Testis (tissue), 2 donors: ENCODE measurements at regions not wholly inside any gene's neighbourhood (a gene's known extent, or its start where the extent isn't known, plus 50 kb on each side); places are given as distances from the start of the nearest gene placed in this dataset.

ENCODE experiments used
- POLR2A ChIP-seq: fragments of 450-650 bp; IDR thresholded peaks from one replicate; pipeline ENCODE4 v1.6.1; 2017; ENCODE audit warnings: antibody characterized with exemption, mild to moderate bottlenecking, moderate library complexity
- TF ChIP-seq, protein P1 (sequence below), 3 experiments: fragments of 450-650 bp in 2 of 3; fragments of 200-600 bp in 1 of 3; sonication (generic) in 1 of 3; IDR thresholded peaks; one replicate each; pipeline ENCODE4 v1.5.1; 2016 to 2019; ENCODE audit warnings: antibody characterized with exemption in 3 of 3, mild to moderate bottlenecking in 2 of 3, moderate library complexity in 1 of 3

DNA sequence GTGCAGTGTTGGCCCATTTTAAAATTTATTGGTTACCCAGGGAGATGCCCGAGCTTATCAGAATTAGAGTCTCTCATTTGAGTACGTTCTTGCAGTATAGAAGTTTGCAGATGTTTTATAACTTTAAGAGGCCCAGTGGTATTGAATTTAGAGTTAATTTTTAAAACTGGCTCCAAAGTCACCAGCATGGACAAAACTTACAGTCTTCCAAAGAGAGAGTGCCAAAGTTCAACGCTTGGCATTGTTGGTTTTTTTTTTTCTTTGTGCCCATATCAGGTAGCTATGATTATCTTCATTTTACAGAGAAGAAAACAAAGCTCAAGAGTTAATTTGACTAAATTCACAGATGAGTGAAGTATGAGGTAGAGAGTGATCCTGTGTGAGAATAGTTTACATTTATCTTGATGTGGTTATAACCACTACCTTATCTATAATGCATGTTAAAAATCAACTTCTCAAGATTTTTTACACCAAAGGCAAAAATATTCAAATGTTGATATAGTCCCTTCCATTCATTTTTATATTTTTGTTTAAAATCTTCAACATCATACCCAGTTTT is 273.7 kb upstream of the DMRT1 start:
- no peak for TF ChIP-seq POLR2A
- TF ChIP-seq, protein P1, sequence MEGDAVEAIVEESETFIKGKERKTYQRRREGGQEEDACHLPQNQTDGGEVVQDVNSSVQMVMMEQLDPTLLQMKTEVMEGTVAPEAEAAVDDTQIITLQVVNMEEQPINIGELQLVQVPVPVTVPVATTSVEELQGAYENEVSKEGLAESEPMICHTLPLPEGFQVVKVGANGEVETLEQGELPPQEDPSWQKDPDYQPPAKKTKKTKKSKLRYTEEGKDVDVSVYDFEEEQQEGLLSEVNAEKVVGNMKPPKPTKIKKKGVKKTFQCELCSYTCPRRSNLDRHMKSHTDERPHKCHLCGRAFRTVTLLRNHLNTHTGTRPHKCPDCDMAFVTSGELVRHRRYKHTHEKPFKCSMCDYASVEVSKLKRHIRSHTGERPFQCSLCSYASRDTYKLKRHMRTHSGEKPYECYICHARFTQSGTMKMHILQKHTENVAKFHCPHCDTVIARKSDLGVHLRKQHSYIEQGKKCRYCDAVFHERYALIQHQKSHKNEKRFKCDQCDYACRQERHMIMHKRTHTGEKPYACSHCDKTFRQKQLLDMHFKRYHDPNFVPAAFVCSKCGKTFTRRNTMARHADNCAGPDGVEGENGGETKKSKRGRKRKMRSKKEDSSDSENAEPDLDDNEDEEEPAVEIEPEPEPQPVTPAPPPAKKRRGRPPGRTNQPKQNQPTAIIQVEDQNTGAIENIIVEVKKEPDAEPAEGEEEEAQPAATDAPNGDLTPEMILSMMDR (IDR thresholded peaks at IDR 0.05), result no peak
